NOMO-1 treated with DMSO at 0.1 percent for 48 hours (cell line): ENCODE measurements at regions not wholly inside any gene's neighbourhood (a gene's known extent, or its start where the extent isn't known, plus 50 kb on each side); places are given as distances from the start of the nearest gene placed in this dataset.

ENCODE experiments used
- DNase-seq: peaks from one replicate; lab custom pipeline; 2025; ENCODE audit not compliant: unreplicated experiment; lab: John Stamatoyannopoulos, UW

GRCh38 chr11:69928975-69929374, 109.8 kb upstream of the FGF3 start:
- no peak for DNase-seq

DNA sequence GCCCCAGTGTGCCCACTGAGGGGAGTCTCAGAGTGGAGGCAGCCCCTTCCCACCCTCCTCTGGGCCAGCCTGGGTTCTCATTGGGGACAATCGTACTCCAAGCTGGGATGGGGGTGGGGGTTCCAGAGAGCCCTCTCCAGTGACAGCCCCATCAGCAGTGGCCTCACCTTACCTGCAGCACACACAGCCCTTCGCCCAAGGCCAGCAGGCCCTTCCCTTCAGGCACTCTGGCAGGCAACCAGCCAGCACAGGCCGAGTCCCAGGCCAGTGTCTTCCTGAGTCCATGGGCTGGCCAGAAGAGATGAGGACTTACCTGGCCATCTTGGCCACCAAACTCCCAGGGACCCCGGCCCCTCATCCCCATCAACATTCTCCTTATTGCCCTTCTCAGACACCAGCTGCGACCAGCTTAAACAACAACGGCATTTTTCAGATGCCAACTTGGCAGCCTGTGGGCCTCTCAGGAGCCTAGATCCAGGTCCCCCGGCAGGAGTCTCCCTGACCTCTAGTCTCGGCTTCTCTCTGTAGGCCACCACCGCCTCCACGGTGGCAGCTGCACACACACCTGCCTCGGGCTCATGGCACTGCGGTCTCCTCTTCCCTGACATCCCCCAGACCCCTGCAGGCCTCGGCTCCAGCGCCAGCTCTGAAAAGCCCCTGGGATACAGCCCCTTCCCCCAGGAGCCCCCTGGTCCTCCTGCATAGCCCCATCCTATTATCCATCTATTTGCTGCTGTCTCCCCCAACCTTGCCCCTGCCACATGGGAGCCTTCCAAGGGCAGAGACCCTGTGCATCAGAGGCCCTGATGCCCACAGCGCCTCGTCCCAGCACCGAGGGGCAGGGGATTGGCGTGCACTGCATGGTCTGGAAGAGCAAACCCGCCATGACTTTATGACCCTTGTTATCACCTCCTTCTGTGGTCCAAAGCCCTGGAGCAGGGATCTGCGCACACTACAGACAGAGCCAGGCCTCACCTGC, 111.2 kb upstream of the FGF3 start:
- DNase-seq: no peak

- no peak for DNase-seq
Measured at GRCh38 chr11:69931060-69931910, 112.1 kb upstream of the FGF3 start.

- DNase-seq: no peak
Measured at GRCh38 chr11:69931994-69932910, 113.0 kb upstream of the FGF3 start.

DNA sequence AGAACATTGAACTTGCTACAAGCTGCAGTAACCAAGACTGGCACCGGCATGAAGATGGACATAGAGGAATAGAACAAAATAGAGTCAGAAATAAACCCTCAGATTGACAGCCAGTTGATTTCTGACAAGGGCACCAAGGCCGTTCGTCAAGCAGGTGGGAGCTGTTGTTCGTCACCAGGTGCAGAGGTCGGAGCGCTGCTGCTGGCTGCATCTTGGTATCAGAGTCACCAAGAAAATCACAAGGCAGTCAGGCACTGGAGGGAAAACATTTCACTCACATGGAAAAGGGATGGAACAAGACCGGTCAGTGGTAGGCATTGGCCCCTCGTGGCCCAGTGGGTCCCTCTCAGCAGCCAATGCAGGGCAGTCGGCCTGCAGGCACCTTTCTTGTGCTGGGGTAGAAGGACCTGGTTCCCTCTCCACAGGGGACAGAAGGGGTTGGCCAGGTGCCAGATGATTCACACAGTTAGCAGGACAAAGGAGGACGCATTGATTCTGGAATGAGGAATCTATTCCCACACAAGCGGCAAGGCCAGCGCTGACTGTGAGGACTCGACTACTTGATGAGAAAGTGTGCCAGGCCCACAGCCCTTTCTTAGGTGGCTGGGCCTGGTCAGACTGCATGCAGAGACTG, 115.8 kb upstream of the FGF3 start:
- no peak for DNase-seq

DNA sequence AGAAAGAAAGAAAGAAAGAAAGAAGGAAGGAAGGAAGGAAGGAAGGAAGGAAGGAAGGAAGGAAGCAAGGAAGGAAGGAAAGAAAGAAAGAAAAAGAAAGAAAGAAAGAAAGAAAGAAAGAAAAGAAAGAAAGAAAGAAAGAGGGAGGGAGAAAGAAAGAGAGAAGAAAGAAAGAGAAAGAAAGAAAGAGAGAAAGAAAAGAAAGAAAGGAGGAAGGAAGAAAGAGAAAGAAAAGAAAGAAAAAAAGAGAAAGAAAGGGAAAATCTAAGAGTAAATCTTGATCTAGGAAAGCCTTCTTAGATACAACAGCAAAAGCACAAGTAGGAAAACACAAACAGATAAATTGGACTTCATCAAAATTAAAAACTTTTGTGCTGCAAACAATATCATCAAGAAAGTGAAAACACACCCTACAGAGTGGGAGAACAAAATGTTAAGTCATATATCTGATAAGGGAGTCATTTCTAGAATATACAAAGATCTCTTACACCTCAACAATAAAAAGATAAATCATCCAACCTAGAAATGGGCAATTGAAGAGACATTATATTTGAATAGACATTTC, 116.8 kb upstream of the FGF3 start:
- DNase-seq: no peak

GRCh38 chr11:69936771-69937170, 117.6 kb upstream of the FGF3 start:
- peak; percentile 47 for DNase-seq

DNA sequence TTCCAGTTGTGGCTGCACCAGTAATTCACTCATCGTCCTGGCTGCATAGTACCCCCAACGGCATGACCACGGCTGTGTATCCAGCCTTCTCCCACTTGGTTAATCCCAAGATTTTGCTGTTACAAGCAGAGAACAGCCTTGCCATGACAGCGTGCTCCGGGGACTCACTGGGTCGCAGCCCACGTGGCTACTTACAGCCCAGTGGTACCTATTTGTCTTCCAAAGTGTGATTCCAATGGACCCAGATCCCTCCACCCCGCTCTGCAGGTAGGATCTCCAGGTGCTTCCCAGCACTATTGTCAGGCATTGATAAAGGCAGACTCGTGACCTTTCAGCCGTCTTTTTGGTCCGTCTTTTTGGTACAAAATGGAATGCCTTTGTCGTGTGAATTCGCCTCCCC, 119.0 kb upstream of the FGF3 start:
- no peak for DNase-seq

DNA sequence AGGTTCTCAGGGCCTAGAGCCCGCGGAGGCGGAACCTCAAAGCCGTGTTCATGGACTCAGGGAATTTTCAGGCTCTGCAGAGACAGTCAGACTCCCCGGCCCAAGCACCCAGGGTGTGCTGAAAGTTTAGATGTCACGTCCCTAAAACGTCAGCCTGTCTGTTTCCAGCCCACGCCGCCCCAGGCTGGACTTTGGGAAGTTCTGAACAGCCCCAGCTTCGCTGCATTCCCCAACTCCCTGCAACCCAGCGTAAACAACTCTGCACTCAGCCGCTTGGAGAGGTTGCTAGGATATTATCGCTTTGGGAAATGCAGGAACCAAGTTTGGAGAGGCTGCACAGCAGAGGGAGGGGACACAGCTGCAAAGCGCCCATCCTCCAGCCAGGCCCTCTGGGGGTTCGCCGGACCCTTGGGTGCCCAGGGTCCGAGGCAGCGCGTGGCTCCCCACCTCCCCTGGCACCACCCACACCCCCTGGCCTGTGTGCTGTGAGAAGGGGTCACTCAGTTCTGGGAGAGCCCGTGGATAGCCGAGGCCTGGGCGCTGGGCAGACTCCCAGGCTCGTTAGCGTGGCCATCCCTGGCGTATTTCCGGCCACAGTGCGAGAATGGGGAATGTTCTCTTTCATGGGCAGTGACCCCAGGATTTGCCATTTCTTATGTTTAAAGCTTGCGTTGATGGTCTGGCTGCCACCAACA, 120.5 kb upstream of the FGF3 start:
- DNase-seq: no peak

DNA sequence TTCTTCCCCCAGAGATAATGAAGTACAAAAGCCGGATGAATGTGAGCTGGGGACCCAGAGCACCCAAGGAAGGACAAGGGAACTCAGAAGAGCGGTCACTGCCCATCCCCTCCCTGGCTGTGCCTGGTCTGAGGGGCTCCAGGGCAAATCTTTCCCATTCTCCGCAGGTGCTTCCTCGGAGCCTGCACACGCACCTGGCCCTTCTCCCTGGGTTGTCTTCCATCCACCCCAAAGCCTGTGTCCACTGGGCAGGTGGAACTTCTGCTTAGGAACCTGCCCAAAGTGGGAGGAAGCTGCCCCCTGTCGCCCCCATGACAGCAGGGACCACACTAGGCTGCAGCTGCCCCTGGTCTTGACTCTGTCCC, 121.0 kb upstream of the FGF3 start:
- no peak for DNase-seq

DNA sequence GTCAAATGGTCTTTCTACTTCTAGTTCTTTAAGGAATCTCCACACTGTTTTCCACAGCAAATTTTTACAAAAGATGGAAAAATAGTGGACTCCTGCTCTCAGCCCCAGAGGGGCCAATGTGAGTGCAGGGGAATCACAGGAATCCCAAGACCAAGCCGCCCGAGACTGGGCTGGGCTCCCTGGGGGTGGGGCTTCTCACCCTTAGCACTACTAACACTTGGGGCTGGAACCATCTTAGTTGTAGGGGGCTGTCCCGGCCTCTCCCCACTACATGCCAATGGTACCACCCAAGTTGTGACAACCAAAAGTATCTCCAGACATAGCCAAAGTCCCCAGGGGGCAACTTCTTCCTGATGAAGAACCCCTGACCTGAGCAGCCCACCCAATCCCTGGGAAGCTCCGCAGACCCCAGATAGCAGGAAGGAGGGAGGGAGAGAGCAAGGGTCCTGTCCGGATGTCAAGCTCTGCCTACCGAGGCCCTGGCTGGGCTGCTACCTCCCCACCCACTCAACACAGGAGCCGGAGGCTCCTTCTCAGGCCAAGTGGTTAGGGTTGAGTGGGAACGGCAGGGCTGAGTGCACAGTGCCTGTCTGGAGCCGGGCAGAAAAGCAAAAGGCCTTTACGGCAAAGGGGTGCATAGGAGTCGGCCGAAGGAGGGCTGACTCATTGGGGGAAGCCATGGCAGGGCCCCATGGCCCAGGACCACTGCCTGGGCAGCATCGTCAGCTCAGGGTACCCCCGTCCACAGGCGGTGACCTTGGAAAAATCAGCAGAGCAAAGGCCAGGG, 122.5 kb upstream of the FGF3 start:
- no peak for DNase-seq

- DNase-seq: no peak
Measured at GRCh38 chr11:69942333-69942820, 123.2 kb upstream of the FGF3 start.

DNA sequence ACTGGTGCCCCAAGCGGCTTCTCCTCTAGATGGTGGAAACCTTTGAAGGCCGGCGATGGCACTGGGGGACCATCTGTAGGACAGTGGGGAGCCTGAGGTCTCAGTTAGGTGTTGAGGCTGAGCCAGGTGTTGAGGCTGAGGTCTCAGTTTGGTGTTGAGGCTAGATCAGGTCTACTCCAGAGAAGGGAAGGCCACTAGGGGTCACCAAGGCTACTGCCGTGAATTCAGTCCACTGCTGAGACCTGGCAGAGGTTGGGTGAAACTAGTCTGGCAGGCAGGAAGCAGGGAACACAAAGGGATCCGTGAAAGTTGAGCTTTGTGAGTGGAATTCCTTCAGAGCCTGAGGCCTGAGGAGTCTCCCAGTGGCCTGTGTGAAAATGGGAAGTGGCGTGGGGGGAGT, 123.8 kb upstream of the FGF3 start:
- no peak for DNase-seq

- DNase-seq: no peak
Measured at GRCh38 chr11:69943506-69943905, 124.3 kb upstream of the FGF3 start.

- no peak for DNase-seq
Measured at GRCh38 chr11:69944146-69944795, 125.1 kb upstream of the FGF3 start.

- no peak for DNase-seq
Measured at GRCh38 chr11:69945157-69945556, 125.9 kb upstream of the FGF3 start.

DNA sequence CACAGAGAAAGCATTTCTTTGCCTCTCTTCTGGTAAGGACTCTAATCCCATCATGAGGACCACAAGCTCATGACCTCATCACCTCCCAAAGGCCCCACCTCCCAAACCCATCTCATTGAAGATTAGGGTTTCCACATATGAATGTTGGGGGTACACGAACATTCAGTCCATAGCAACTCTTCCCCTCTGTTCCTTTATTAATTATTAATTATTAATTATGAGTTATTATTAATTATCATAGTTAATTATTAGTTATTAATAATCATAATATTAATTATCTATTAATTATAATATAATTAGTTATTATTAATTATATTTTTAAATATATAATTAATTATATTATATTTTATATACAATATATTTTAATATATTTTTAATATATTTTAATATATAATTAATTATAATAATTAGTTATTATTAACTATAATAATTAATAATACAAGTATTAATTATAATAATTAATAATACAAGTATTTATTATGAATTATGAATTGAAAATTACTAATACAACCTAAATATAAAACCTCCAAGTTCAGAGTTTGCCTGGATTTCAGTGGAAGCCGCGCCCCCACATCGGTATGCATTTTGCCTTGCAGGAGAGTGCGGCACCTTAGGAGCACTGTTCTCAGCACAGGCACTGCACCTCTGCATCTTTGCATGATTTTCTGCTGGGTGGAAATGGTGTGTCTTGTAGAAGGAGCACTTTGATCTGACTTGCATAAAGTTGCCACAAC, 128.0 kb upstream of the FGF3 start:
- peak; percentile 11 for DNase-seq
